ENCODE measurements at regions not wholly inside any gene's neighbourhood (a gene's known extent, or its start where the extent isn't known, plus 50 kb on each side); places are given as distances from the start of the nearest gene placed in this dataset.
"Not testable (repeated sequence)": the region's sequence is repeated elsewhere in the genome, so short reads cannot be mapped to it uniquely, and the experiment has no call there.

DNA sequence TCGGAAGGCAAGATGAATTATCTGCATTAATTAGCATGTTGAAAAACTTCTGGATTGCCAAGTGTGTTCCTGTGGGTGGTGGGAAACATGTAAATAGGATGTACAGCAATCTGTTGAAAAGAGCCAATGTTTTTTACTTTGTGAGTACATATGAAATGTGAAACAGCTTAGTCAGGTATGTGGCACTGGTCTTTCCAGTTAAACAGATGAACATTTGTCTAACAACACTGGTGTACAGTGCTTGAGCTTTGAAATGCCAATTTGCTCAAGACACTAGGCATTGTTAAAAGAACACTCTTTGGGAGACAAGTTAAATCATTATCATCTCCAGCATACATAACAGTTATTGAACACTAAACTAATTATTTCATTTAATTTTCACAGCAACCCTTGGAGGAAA lies 107.3 kb upstream of the SLC24A2 start:
- ChIA-PET POLR2A (no interaction called here), CTCF (no interaction called here)
- H3K36me3 Mint-ChIP-seq (ENCODE audit: low read depth) = no peaks in the 10 kb centered on the region
- no peak overlapping the region for H3K27ac Mint-ChIP-seq
- DNase-seq (no peak), ATAC-seq (ENCODE audit: low read depth) (no peak)
- no peaks in the 10 kb centered on the region for H3K4me1 Mint-ChIP-seq
- intact Hi-C loops (cut with micrococcal nuclease) = no loop called here
- no peaks in the 10 kb centered on the region for H3K27me3 Mint-ChIP-seq
- no peaks in the 10 kb centered on the region for H3K9me3 Mint-ChIP-seq
- TF ChIP-seq, protein P1, sequence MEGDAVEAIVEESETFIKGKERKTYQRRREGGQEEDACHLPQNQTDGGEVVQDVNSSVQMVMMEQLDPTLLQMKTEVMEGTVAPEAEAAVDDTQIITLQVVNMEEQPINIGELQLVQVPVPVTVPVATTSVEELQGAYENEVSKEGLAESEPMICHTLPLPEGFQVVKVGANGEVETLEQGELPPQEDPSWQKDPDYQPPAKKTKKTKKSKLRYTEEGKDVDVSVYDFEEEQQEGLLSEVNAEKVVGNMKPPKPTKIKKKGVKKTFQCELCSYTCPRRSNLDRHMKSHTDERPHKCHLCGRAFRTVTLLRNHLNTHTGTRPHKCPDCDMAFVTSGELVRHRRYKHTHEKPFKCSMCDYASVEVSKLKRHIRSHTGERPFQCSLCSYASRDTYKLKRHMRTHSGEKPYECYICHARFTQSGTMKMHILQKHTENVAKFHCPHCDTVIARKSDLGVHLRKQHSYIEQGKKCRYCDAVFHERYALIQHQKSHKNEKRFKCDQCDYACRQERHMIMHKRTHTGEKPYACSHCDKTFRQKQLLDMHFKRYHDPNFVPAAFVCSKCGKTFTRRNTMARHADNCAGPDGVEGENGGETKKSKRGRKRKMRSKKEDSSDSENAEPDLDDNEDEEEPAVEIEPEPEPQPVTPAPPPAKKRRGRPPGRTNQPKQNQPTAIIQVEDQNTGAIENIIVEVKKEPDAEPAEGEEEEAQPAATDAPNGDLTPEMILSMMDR (IDR thresholded peaks at IDR 0.05) = no peak
- no peak overlapping the region for H3K4me3 Mint-ChIP-seq

DNA sequence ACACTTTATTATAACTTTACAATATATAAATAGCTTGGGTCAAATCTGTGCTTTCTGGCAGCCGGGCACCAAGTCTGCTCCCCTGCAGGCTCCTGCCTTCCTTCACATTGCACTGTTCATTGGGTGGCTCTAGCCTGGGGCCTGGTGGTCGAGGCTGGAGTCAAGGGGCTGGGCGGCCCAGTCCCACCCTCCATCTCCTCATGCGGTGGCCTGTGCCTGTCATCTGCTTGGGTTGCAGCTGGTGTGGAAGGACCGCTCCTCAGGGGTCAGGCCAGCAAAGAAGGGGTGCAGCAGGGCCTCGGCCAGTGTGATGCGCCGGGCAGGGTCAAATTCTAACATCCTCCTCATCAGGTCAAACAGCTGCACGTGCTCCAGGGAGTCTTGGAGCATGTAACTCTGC lies 106.7 kb upstream of the SLC24A2 start:
- CTCF ChIA-PET; intact Hi-C loops (cut with micrococcal nuclease); DNase-seq; H3K36me3 Mint-ChIP-seq (ENCODE audit: low read depth); POLR2A ChIA-PET; H3K27me3 Mint-ChIP-seq; ATAC-seq (ENCODE audit: low read depth); H3K27ac Mint-ChIP-seq; H3K4me1 Mint-ChIP-seq; H3K4me3 Mint-ChIP-seq; H3K9me3 Mint-ChIP-seq: not testable (repeated sequence)

DNA sequence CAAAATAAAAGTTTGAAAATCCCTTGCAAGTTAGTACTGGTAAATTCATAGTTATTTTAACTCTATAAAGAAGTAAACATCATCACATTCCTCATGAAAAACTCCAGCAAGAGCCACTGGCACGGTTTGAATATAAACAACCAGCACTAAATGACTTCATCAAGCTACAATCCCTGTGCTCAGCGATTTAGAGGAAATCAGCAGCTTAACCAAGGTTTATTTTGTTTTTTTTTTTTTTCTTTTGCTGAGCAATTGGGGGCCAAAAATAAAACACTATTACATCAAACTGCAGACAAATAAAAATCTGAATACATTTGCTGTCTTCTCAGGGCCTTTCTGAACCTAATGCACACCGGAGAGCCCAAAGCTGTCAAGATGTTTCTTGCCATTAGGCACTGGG lies 106.2 kb upstream of the SLC24A2 start:
- Mint-ChIP-seq H3K4me3 (no peak overlapping the region), H3K27me3 (no peaks in the 10 kb centered on the region), H3K36me3 (ENCODE audit: low read depth) (no peaks in the 10 kb centered on the region), H3K9me3 (no peaks in the 10 kb centered on the region), H3K27ac (no peak overlapping the region), H3K4me1 (no peaks in the 10 kb centered on the region)
- ATAC-seq (ENCODE audit: low read depth) (no peak), DNase-seq (no peak)
- ChIA-PET CTCF (no interaction called here), POLR2A (no interaction called here)
- intact Hi-C loops (cut with micrococcal nuclease) = no loop called here
- TF ChIP-seq, protein P1 (IDR thresholded peaks at IDR 0.05) = no peak

DNA sequence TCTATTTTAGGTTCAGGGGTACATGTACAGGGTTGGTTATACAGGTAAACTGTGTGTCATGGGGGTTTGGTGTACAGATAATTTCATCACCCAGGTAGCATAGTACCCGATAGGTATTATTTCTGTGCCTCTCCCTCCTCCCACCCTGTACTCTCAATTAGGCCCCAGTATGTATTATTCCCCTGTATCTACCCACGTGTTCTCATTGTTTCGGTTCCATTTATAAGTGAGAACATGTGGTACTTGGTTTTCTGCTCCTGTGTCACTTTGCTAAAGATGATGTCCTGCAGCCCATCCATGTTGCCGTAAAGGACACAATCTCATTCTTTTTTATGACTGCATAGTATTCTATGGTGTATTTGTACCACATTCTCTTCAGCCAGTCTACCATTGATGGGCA lies 96.8 kb upstream of the SLC24A2 start:
- CTCF ChIA-PET = no interaction called here
- Mint-ChIP-seq H3K4me1 (no peaks in the 10 kb centered on the region), H3K4me3 (no peak overlapping the region), H3K27ac (no peak overlapping the region), H3K9me3 (peaks cover 8% of the 10 kb centered on the region), H3K36me3 (ENCODE audit: low read depth) (no peaks in the 10 kb centered on the region), H3K27me3 (no peaks in the 10 kb centered on the region)
- DNase-seq (no peak), ATAC-seq (ENCODE audit: low read depth) (no peak)
- POLR2A ChIA-PET = no interaction called here
- intact Hi-C loops (cut with micrococcal nuclease) = no loop called here
- TF ChIP-seq, protein P1 (IDR thresholded peaks at IDR 0.05) = no peak

DNA sequence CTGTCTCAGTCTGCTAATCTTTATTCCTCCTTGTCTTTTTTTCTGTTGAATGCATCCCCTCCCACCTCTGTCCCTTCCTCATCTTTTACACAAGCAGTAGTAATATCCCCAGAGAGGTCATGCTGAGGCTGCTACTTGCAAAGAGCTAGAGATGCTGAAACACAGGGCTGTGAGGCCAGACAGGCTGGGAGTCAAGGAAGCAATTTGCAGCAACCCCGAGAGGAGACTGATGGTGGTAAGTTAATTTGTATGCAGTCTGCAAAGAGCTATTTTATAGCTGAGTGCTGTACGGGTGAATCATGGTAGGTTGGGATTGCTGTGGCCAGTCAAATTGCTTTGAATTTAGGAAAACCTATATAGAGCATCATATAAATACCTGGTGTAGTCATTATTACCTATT lies 90.2 kb upstream of the SLC24A2 start:
- no peaks in the 10 kb centered on the region for H3K36me3 Mint-ChIP-seq (ENCODE audit: low read depth)
- ATAC-seq (ENCODE audit: low read depth) (no peak), DNase-seq (no peak)
- ChIA-PET CTCF (no interaction called here), POLR2A (no interaction called here)
- no peak overlapping the region for H3K4me3 Mint-ChIP-seq
- intact Hi-C loops (cut with micrococcal nuclease) = no loop called here
- no peaks in the 10 kb centered on the region for H3K4me1 Mint-ChIP-seq
- H3K27me3 Mint-ChIP-seq = no peaks in the 10 kb centered on the region
- TF ChIP-seq, protein P1 (IDR thresholded peaks at IDR 0.05) = no peak
- no peaks in the 10 kb centered on the region for H3K9me3 Mint-ChIP-seq
- no peak overlapping the region for H3K27ac Mint-ChIP-seq

DNA sequence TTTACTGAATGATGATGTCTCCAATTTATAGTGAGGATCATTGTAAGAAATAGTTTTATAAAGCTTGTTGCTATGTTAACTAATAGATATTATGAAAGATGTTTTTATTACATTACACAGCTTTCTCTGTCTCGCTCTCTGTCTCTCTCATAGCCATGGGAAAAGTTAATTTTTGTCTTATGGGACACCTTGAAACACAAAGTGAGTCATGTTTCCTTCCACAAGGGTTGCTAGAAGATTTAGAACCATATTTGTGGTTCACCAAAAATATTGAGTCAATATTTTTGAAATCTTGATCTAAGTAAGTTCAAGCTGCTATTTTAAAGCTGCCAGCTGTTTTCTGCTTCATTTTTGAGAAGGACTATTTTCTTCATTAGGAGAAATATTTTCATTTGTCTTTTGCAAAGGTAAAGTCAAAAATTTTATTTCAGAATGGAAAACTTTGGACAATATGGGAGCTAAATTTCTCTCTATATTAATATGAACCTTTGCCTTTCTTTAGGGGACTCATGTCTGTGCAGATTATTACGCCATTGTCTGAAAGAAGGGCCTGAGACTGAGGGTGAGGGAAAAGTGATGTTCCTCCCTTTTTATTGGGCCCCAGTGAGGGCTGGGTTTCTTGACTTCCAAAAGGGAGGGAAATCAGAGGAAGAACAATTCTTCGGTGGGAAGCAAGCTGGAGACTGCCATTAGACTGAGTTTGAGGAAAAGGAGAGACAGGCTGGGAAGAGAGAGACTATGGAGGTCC lies 87.9 kb upstream of the SLC24A2 start:
- no peaks in the 10 kb centered on the region for H3K4me1 Mint-ChIP-seq

More for the DNA sequence above, 87.9 kb upstream of the SLC24A2 start:
- DNase-seq (no peak), ATAC-seq (ENCODE audit: low read depth) (no peak)
- H3K36me3 Mint-ChIP-seq (ENCODE audit: low read depth) = no peaks in the 10 kb centered on the region
- ChIA-PET POLR2A (no interaction called here), CTCF (no interaction called here)
- no peak overlapping the region for H3K4me3 Mint-ChIP-seq
- TF ChIP-seq, protein P1 (IDR thresholded peaks at IDR 0.05) = no peak
- H3K27me3 Mint-ChIP-seq = peaks cover 2% of the 10 kb centered on the region
- intact Hi-C loops (cut with micrococcal nuclease) = no loop called here
- no peak overlapping the region for H3K27ac Mint-ChIP-seq
- no peaks in the 10 kb centered on the region for H3K9me3 Mint-ChIP-seq
